GM23338 (cell line): ENCODE measurements at regions not wholly inside any gene's neighbourhood (a gene's known extent, or its start where the extent isn't known, plus 50 kb on each side); places are given as distances from the start of the nearest gene placed in this dataset.

Experiments used
- JUNB ChIP-seq: IDR thresholded peaks from one replicate; pipeline ENCODE4 v1.6.1; 2016; ENCODE audit warnings: antibody characterized with exemption; ENCODE audit not compliant: unreplicated experiment
- TF ChIP-seq, protein P1 (sequence below), 2 experiments: fragments of 200-600 bp in 1 of 2; sonication (generic) in 1 of 2; conservative IDR thresholded peaks; 2 replicates each; pipeline versions ENCODE4 v1.5.1 to v1.6.1; 2016 to 2017; ENCODE audit warnings: antibody characterized with exemption in 2 of 2, low read depth in 2 of 2, mild to moderate bottlenecking in 2 of 2, moderate library complexity in 1 of 2

DNA sequence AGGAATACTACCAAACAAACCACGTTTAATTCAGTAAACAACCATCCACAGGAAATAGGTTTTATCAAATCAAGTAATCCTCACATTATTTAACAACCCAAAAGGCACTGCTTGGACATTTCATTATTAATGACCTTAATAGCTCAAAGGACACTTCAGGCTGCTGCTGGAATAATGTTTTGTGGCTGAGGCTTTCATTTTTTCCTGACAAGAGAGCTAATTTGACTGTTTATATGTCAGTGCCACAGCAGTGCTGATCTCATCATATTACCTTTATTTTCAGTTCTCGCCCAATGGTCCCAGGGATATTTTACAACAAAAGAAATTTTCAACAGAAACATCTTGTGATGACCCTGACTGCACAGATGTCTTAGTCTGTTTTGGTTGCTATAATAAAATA, 589.8 kb upstream of the GRAMD2B start:
- TF ChIP-seq, protein P1, sequence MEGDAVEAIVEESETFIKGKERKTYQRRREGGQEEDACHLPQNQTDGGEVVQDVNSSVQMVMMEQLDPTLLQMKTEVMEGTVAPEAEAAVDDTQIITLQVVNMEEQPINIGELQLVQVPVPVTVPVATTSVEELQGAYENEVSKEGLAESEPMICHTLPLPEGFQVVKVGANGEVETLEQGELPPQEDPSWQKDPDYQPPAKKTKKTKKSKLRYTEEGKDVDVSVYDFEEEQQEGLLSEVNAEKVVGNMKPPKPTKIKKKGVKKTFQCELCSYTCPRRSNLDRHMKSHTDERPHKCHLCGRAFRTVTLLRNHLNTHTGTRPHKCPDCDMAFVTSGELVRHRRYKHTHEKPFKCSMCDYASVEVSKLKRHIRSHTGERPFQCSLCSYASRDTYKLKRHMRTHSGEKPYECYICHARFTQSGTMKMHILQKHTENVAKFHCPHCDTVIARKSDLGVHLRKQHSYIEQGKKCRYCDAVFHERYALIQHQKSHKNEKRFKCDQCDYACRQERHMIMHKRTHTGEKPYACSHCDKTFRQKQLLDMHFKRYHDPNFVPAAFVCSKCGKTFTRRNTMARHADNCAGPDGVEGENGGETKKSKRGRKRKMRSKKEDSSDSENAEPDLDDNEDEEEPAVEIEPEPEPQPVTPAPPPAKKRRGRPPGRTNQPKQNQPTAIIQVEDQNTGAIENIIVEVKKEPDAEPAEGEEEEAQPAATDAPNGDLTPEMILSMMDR (conservative IDR thresholded peaks at IDR 0.05; ENCODE audit: low read depth in 2 of 2) = no peak
- TF ChIP-seq JUNB = no peak
